DND-41 (cell line): ENCODE measurements at regions not wholly inside any gene's neighbourhood (a gene's known extent, or its start where the extent isn't known, plus 50 kb on each side); places are given as distances from the start of the nearest gene placed in this dataset.

Source experiments
- CTCF ChIP-seq: IDR thresholded peaks from 2 replicates; pipeline ENCODE4 v1.5.1; 2012; ENCODE audit warnings: borderline replicate concordance, low read length, moderate library complexity, mild to moderate bottlenecking; ENCODE audit not compliant: poor library complexity, severe bottlenecking; ENCODE audit errors: extremely low read depth
- EZH2 ChIP-seq: IDR thresholded peaks from 3 replicates; pipeline ENCODE4 v1.6.1; 2012; ENCODE audit warnings: borderline replicate concordance, low read depth, mild to moderate bottlenecking, moderate library complexity, low read length, inconsistent platforms; ENCODE audit not compliant: severe bottlenecking

- TF ChIP-seq CTCF = no peak
- TF ChIP-seq EZH2 = no peak
Observed at GRCh38 chrX:25659317-25659716, 478.8 kb upstream of the MAGEB18 start.
